ENCODE measurements at regions not wholly inside any gene's neighbourhood (a gene's known extent, or its start where the extent isn't known, plus 50 kb on each side); places are given as distances from the start of the nearest gene placed in this dataset.

GRCh38 chr2:237159006-237159911, 73.6 kb downstream of the COPS8 start:
- Histone ChIP-seq H3K27me3 (ENCODE audit: control insufficient read depth in 2 of 2, insufficient read depth in 2 of 2, low read length in 2 of 2) (no peaks in the 10 kb centered on the region), H3K36me3 (ENCODE audit: control insufficient read depth in 2 of 2, extremely low read depth in 1 of 2, insufficient read depth in 2 of 2, low read length in 2 of 2) (no peaks in the 10 kb centered on the region), H3K9me3 (replicated peaks; ENCODE audit: control insufficient read depth, insufficient read depth, low read length) (no peaks in the 10 kb centered on the region), H4K20me1 (replicated peaks; ENCODE audit: control insufficient read depth, extremely low read depth, insufficient read depth, low read length) (no peaks in the 10 kb centered on the region), H3K4me3 (replicated peaks in 1 of 3; ENCODE audit: insufficient read depth in 1 of 3, low read depth in 1 of 3, low read length in 3 of 3) (no peak overlapping the region), H3K9ac (replicated peaks; ENCODE audit: extremely low read depth, insufficient read depth, low read length) (no peak overlapping the region), H3K27ac (ENCODE audit: insufficient read depth, low read depth, low read length) (no peak overlapping the region), H3K9me1 (replicated peaks; ENCODE audit: control insufficient read depth, extremely low read depth, insufficient read depth, low read length) (no peaks in the 10 kb centered on the region), H3K4me1 (ENCODE audit: control insufficient read depth, extremely low read depth, insufficient read depth, low read length) (peaks cover 12% of the 10 kb centered on the region), H3K4me2 (ENCODE audit: insufficient read depth, low read length) (no peak overlapping the region), H2AFZ (ENCODE audit: low read depth, low read length) (no peak overlapping the region), H3K79me2 (ENCODE audit: control insufficient read depth, insufficient read depth, low read length) (no peaks in the 10 kb centered on the region)
- ChIA-PET POLR2A (no interaction called here), CTCF (interaction anchor here (1.5 to 2.3 kb wide), 2 partner anchors 262 to 412 kb away, joined by 5 to 9 read pairs; no protein-coding TSS in a partner anchor)
- intact Hi-C loops (cut with micrococcal nuclease), result no loop called here
- DNase-seq (ENCODE audit: low read depth, low spot score), result no peak
- dilution Hi-C loops (cut with MboI; ENCODE audit: extremely low pct_ligation_motif_present, low sequenced_read_pairs), result no loop called here
- TF ChIP-seq MAX (IDR thresholded peaks at IDR 0.05; ENCODE audit: insufficient read depth, insufficient read length), result no peak
- TF ChIP-seq EZH2 (IDR thresholded peaks at IDR 0.05; ENCODE audit: borderline replicate concordance, low read depth, low read length, severe bottlenecking), result no peak
- no peak for TF ChIP-seq MYC (IDR thresholded peaks at IDR 0.05; ENCODE audit: low read depth, low read length)
- TF ChIP-seq POLR2A (IDR thresholded peaks at IDR 0.05; ENCODE audit: low read depth, low read length), result no peak
- TF ChIP-seq GATA2 (IDR thresholded peaks at IDR 0.05; ENCODE audit: insufficient read depth, insufficient read length, low read depth, low read length), result no peak
- no peak for TF ChIP-seq CTCF (IDR thresholded peaks at IDR 0.05; ENCODE audit: extremely low read depth in 1 of 2, insufficient read depth in 1 of 2, low read depth in 1 of 2, low read length in 2 of 2)
- no peak for TF ChIP-seq JUN (IDR thresholded peaks at IDR 0.05; ENCODE audit: borderline replicate concordance, insufficient read depth, insufficient read length, low read depth)
- TF ChIP-seq FOS (IDR thresholded peaks at IDR 0.05; ENCODE audit: borderline replicate concordance, insufficient read depth, low read length), result no peak
- no peak for TF ChIP-seq POLR2AphosphoS5 (IDR thresholded peaks at IDR 0.05; ENCODE audit: insufficient read depth, low read depth, low read length)
- BruUV-seq (replicated peaks), result TSS peak; percentile 21
- FAIRE-seq, result no peak
